Ecto neural progenitor cell (in vitro differentiated cells): ENCODE measurements at regions not wholly inside any gene's neighbourhood (a gene's known extent, or its start where the extent isn't known, plus 50 kb on each side); places are given as distances from the start of the nearest gene placed in this dataset.

Experiments used
- DNase-seq: peaks from one replicate; pipeline ENCODE4 v3.0.0-alpha.2; 2018; ENCODE audit warnings: low spot score

GRCh38 chr4:111713276-111713675, 432.0 kb upstream of the FAM241A start:
- DNase-seq, result no peak

- DNase-seq, result no peak
Measured at GRCh38 chr4:111717921-111718320, 427.3 kb upstream of the FAM241A start.

GRCh38 chr4:111718763-111719559, 426.3 kb upstream of the FAM241A start:
- DNase-seq, result no peak

GRCh38 chr4:111720866-111721265, 424.4 kb upstream of the FAM241A start:
- no peak for DNase-seq

- no peak for DNase-seq
Measured at GRCh38 chr4:111722213-111722720, 423.0 kb upstream of the FAM241A start.

GRCh38 chr4:111736516-111736915, 408.7 kb upstream of the FAM241A start:
- no peak for DNase-seq

- no peak for DNase-seq
Measured at GRCh38 chr4:111744847-111745246, 400.4 kb upstream of the FAM241A start.

- no peak for DNase-seq
Measured at GRCh38 chr4:111748157-111748556, 397.1 kb upstream of the FAM241A start.

- no peak for DNase-seq
Measured at GRCh38 chr4:111754003-111754402, 391.3 kb upstream of the FAM241A start.

GRCh38 chr4:111755571-111755970, 389.7 kb upstream of the FAM241A start:
- no peak for DNase-seq

GRCh38 chr4:111761531-111761930, 383.7 kb upstream of the FAM241A start:
- DNase-seq, result no peak

- DNase-seq, result no peak
Measured at GRCh38 chr4:111770514-111770913, 374.7 kb upstream of the FAM241A start.

- DNase-seq, result no peak
Measured at GRCh38 chr4:111773858-111774257, 371.4 kb upstream of the FAM241A start.

GRCh38 chr4:111775556-111776297, 369.5 kb upstream of the FAM241A start:
- DNase-seq, result no peak

GRCh38 chr4:111776561-111776960, 368.7 kb upstream of the FAM241A start:
- no peak for DNase-seq

GRCh38 chr4:111778543-111778942, 366.7 kb upstream of the FAM241A start:
- no peak for DNase-seq

- DNase-seq, result no peak
Measured at GRCh38 chr4:111780965-111781364, 364.3 kb upstream of the FAM241A start.

- DNase-seq, result no peak
Measured at GRCh38 chr4:111781611-111782010, 363.6 kb upstream of the FAM241A start.

- DNase-seq, result peak; percentile 63
Measured at GRCh38 chr4:111788099-111788498, 357.2 kb upstream of the FAM241A start.

GRCh38 chr4:111789901-111790640, 355.2 kb upstream of the FAM241A start:
- DNase-seq, result no peak

- no peak for DNase-seq
Measured at GRCh38 chr4:111792632-111793031, 352.6 kb upstream of the FAM241A start.

- no peak for DNase-seq
Measured at GRCh38 chr4:111793433-111794091, 351.7 kb upstream of the FAM241A start.
